AG04450 (cell line): ENCODE measurements at regions not wholly inside any gene's neighbourhood (a gene's known extent, or its start where the extent isn't known, plus 50 kb on each side); places are given as distances from the start of the nearest gene placed in this dataset.

Source experiments
- CTCF ChIA-PET: fragments of 300-600, 350-600 bp; formaldehyde crosslinking; extraction: SDS; loops from one replicate; lab custom pipeline; 2022; ENCODE audit warnings: antibody characterized with exemption, inconsistent platforms; lab: Charles Lee
- POLR2A ChIA-PET: fragments of 350-600 bp; formaldehyde crosslinking; extraction: SDS; loops from one replicate; lab custom pipeline; 2021; ENCODE audit warnings: antibody characterized with exemption, inconsistent platforms; lab: Yijun Ruan, JAX
- DNase-seq: peaks from one replicate; pipeline ENCODE4 v3.0.0-alpha.2; 2011; ENCODE audit warnings: low read depth, low spot score
- H3K27ac ChIP-seq: one replicate; pipeline ENCODE4 v1.5.1; 2012; ENCODE audit warnings: low read depth, low read length, control low read depth
- H3K27me3 ChIP-seq: one replicate; pipeline ENCODE4 v1.6.0; 2012; ENCODE audit warnings: low read length; ENCODE audit not compliant: control insufficient read depth, insufficient read depth
- H3K4me3 ChIP-seq: 2 replicates; pipeline ENCODE4 v1.5.1; 2011; ENCODE audit warnings: mild to moderate bottlenecking, low read depth, low read length, control low read depth
- H3K9me3 ChIP-seq: 2 replicates; pipeline ENCODE4 v1.5.1; 2012; ENCODE audit warnings: low read length; ENCODE audit not compliant: control insufficient read depth, insufficient read depth
- TF ChIP-seq, protein P1 (sequence below): IDR thresholded peaks from 2 replicates; pipeline ENCODE4 v1.5.1; 2011; ENCODE audit warnings: low read depth, low read length, control low read depth, inconsistent platforms

DNA sequence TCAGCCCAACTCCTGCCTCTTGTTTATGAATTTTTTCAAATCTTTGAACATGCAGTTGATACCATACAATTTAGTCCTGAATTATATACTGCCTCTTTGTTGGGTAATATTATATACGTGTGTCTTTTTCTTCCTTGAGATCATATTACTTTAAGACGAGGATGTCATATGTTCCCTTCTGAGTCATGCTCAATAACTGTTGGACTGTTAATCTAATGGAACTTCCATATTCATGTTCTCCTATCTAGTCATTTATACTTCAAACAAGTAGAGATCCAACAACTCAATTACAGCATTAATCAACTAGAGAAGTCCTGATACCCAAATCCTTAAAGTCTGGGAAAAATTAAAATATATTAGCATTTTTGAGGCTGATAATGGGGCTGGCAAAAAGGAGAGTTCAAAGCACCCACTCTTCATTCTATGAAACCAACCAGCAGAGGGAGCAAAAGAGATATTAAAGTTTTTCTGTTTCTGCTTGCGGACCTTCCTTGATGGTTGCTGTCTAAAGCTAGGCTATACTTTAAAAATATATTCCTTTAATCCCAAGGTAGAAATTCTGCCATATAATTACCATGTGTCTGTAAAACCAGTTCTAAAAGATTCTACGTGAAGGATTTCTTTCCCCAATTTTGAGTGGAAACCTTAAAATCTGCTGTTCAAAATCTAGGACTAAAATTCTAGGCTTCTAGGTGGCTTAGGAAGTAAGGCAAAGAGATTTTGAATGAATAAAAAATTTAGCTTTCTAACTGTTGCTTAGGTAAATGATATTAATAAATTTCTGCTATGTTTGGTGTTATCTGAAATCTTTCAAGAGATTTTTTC, 498.9 kb downstream of the BCKDHB start:
- POLR2A ChIA-PET, result no interaction called here
- no peak for DNase-seq
- TF ChIP-seq, protein P1, sequence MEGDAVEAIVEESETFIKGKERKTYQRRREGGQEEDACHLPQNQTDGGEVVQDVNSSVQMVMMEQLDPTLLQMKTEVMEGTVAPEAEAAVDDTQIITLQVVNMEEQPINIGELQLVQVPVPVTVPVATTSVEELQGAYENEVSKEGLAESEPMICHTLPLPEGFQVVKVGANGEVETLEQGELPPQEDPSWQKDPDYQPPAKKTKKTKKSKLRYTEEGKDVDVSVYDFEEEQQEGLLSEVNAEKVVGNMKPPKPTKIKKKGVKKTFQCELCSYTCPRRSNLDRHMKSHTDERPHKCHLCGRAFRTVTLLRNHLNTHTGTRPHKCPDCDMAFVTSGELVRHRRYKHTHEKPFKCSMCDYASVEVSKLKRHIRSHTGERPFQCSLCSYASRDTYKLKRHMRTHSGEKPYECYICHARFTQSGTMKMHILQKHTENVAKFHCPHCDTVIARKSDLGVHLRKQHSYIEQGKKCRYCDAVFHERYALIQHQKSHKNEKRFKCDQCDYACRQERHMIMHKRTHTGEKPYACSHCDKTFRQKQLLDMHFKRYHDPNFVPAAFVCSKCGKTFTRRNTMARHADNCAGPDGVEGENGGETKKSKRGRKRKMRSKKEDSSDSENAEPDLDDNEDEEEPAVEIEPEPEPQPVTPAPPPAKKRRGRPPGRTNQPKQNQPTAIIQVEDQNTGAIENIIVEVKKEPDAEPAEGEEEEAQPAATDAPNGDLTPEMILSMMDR, result peak; percentile 60
- H3K9me3 ChIP-seq, result no peaks in the 10 kb centered on the region
- H3K4me3 ChIP-seq, result no peak overlapping the region
- H3K27ac ChIP-seq, result no peak overlapping the region
- CTCF ChIA-PET, result interaction anchor here (0.6 to 1.5 kb wide), 14 partner anchors 8 to 1149 kb away, joined by 3 to 6 read pairs (median 4); no protein-coding TSS in a partner anchor
- H3K27me3 ChIP-seq, result no peaks in the 10 kb centered on the region

DNA sequence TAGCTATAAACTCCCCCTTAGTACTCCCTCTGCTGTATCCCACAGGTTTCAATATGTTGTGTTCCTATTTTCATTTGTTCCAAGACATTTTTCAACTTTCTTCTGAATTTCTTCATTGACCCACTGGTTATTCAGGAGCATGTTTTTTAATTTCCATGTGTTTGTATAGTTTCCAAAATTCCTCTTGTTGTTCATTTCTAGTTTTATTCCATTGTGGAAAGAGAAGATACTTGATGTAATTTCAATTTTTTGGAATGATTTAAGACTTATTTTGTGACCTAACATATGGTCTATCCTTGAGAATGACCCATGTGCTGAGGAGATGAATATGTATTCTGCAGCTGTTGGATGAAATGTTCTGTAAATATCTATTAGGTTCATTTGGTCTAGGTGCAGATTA, 497.2 kb downstream of the BCKDHB start:
- ChIA-PET CTCF (interaction anchor here (0.5 kb wide), 1 partner anchor 23 kb away, joined by 3 read pairs; no protein-coding TSS in a partner anchor), POLR2A (no interaction called here)
- Histone ChIP-seq H3K27ac (no peak overlapping the region), H3K9me3 (no peaks in the 10 kb centered on the region), H3K27me3 (no peaks in the 10 kb centered on the region), H3K4me3 (no peak overlapping the region)
- TF ChIP-seq, protein P1, result no peak
- DNase-seq, result no peak

DNA sequence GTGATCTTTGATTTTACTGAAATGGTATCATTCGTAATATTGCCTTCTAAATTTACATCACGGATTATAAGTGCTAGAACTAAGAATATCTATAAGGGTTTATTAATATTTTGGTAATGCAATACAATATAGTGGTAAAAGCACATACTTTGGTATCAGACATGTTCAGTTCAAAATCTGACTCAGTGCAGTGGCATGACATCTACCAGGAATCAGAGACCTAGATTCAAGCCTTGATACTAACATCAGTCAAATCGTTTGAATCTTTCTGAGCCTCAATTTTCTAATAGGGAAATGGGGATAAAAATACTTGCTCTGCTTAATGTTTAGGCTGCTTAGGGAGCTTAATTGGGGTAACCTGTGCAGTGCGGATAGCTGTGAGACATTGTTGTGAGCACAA, 488.0 kb downstream of the BCKDHB start:
- POLR2A ChIA-PET, result no interaction called here
- Histone ChIP-seq H3K9me3 (no peaks in the 10 kb centered on the region), H3K27me3 (no peaks in the 10 kb centered on the region), H3K4me3 (no peak overlapping the region), H3K27ac (no peak overlapping the region)
- CTCF ChIA-PET, result no interaction called here
- DNase-seq, result no peak
- TF ChIP-seq, protein P1, result no peak

DNA sequence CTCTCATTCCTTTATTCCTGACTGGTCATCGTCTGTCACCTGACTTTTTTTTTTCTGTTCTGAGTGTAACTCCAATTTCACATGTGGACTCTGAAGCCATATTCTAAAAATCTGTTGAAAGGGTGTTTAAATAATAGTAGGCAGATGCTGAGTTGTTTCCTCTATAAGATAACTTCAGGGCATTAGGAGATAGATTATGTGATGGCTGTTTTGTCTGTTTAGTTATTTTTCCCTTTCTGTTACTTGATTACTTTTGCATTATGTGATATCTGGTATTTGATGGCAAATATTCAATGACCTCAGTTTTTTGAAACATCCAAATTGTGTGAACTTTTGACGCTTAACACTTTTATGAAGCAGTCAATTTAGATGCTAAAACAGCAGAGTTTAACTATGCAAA, 486.0 kb downstream of the BCKDHB start:
- Histone ChIP-seq H3K4me3 (no peak overlapping the region), H3K27me3 (no peaks in the 10 kb centered on the region), H3K9me3 (no peaks in the 10 kb centered on the region), H3K27ac (no peak overlapping the region)
- CTCF ChIA-PET, result no interaction called here
- POLR2A ChIA-PET, result no interaction called here
- TF ChIP-seq, protein P1, result no peak
- no peak for DNase-seq

DNA sequence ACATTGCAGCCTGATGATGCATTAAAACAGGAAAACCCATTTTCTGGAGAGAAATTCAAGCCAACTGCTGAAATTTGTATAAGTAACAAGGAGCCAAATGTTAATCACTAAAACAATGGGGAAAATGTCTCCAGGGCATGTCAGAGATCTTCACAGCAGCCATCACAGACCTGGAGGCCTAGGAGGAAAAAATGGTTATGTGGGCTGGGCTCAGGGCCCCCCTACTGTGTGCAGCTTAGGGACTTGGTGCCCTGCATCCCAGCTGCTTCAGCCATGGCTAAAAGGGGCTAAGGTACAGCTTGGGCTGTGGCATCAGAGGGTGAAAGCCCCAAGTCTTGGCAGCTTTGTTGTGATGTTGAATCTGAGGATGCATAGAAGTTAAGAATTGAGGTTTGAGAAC, 479.8 kb downstream of the BCKDHB start:
- no peak overlapping the region for H3K27ac ChIP-seq
- POLR2A ChIA-PET, result no interaction called here
- peaks cover 7% of the 10 kb centered on the region for H3K9me3 ChIP-seq
- CTCF ChIA-PET, result no interaction called here
- no peak for DNase-seq
- no peaks in the 10 kb centered on the region for H3K27me3 ChIP-seq
- TF ChIP-seq, protein P1, result no peak
- H3K4me3 ChIP-seq, result no peak overlapping the region
